HCT116 (cell line): ENCODE measurements at regions not wholly inside any gene's neighbourhood (a gene's known extent, or its start where the extent isn't known, plus 50 kb on each side); places are given as distances from the start of the nearest gene placed in this dataset.

Source experiments
- CTCF ChIP-seq, 3 experiments: fragments of 200-600 bp in 1 of 3; sonication (generic) in 1 of 3; IDR thresholded peaks in 2 of 3; conservative IDR thresholded peaks in 1 of 3; 2 replicates each; pipeline ENCODE4 v1.5.1; 2012 to 2017; ENCODE audit warnings: low read depth in 2 of 3, low read length in 2 of 3, antibody characterized with exemption in 1 of 3, borderline replicate concordance in 1 of 3, control low read depth in 1 of 3, mild to moderate bottlenecking in 1 of 3, mixed read lengths in 1 of 3, mixed run types in 1 of 3, moderate library complexity in 1 of 3; ENCODE audit not compliant: insufficient read depth in 1 of 3
- EZH2 ChIP-seq: fragments of 200-600 bp; sonication (generic); IDR thresholded peaks from 2 replicates; pipeline ENCODE4 v1.6.1; 2017; ENCODE audit warnings: antibody characterized with exemption, mixed run types
- RAD21 ChIP-seq: IDR thresholded peaks from 2 replicates; pipeline ENCODE4 v1.6.1; 2012; ENCODE audit warnings: low read depth, mild to moderate bottlenecking

GRCh38 chr2:122471753-122472152 is 716.3 kb downstream of the TSN start:
- no peak for TF ChIP-seq EZH2
- TF ChIP-seq CTCF (IDR thresholded peaks at IDR 0.05 in 2 of 3, conservative IDR thresholded peaks at IDR 0.05 in 1 of 3; ENCODE audit: borderline replicate concordance in 1 of 3, insufficient read depth in 1 of 3, low read depth in 2 of 3, low read length in 2 of 3): no peak
- no peak for TF ChIP-seq RAD21
